NCI-H748 treated with DMSO at 0.1 percent for 48 hours (cell line): ENCODE measurements at regions not wholly inside any gene's neighbourhood (a gene's known extent, or its start where the extent isn't known, plus 50 kb on each side); places are given as distances from the start of the nearest gene placed in this dataset.

Experiments used
- DNase-seq: peaks from one replicate; lab custom pipeline; 2025; lab: John Stamatoyannopoulos, UW

GRCh38 chr4:151887031-151887815, 126.4 kb upstream of the GATB start:
- no peak for DNase-seq

- no peak for DNase-seq
Measured at GRCh38 chr4:151885123-151885522, 124.3 kb upstream of the GATB start.

GRCh38 chr4:151883747-151884146, 122.9 kb upstream of the GATB start:
- DNase-seq: no peak

GRCh38 chr4:151882072-151882803, 121.4 kb upstream of the GATB start:
- DNase-seq: no peak

GRCh38 chr4:151879705-151880445, 119.1 kb upstream of the GATB start:
- DNase-seq: no peak

GRCh38 chr4:151876381-151876988, 115.7 kb upstream of the GATB start:
- no peak for DNase-seq

- no peak for DNase-seq
Measured at GRCh38 chr4:151874328-151874727, 113.5 kb upstream of the GATB start.

GRCh38 chr4:151866592-151866918, 105.7 kb upstream of the GATB start:
- no peak for DNase-seq

GRCh38 chr4:151865744-151866591, 105.2 kb upstream of the GATB start:
- no peak for DNase-seq

GRCh38 chr4:151865312-151865711, 104.5 kb upstream of the GATB start:
- no peak for DNase-seq

GRCh38 chr4:151864068-151864467, 103.3 kb upstream of the GATB start:
- no peak for DNase-seq

GRCh38 chr4:151862766-151863165, 102.0 kb upstream of the GATB start:
- DNase-seq: no peak

- DNase-seq: no peak
Measured at GRCh38 chr4:151860561-151861093, 99.8 kb upstream of the GATB start.

- DNase-seq: no peak
Measured at GRCh38 chr4:151859641-151860040, 98.8 kb upstream of the GATB start.

- no peak for DNase-seq
Measured at GRCh38 chr4:151858356-151858755, 97.5 kb upstream of the GATB start.

- no peak for DNase-seq
Measured at GRCh38 chr4:151857368-151857767, 96.6 kb upstream of the GATB start.

GRCh38 chr4:151855747-151856146, 94.9 kb upstream of the GATB start:
- no peak for DNase-seq

- no peak for DNase-seq
Measured at GRCh38 chr4:151854731-151855130, 93.9 kb upstream of the GATB start.

GRCh38 chr4:151853034-151853433, 92.2 kb upstream of the GATB start:
- no peak for DNase-seq

- DNase-seq: no peak
Measured at GRCh38 chr4:151852202-151852601, 91.4 kb upstream of the GATB start.

GRCh38 chr4:151851354-151851753, 90.5 kb upstream of the GATB start:
- DNase-seq: no peak
